Fibroblast of peridontal ligament (primary cell): ENCODE measurements at regions not wholly inside any gene's neighbourhood (a gene's known extent, or its start where the extent isn't known, plus 50 kb on each side); places are given as distances from the start of the nearest gene placed in this dataset.

ENCODE experiments used
- DNase-seq: peaks from one replicate; pipeline ENCODE4 v3.0.0-alpha.2; 2010; ENCODE audit errors: extremely low read depth

- no peak for DNase-seq
These were observed 279.9 kb upstream of the B3GAT1 start for GRCh38 chr11:134691985-134692384.

DNA sequence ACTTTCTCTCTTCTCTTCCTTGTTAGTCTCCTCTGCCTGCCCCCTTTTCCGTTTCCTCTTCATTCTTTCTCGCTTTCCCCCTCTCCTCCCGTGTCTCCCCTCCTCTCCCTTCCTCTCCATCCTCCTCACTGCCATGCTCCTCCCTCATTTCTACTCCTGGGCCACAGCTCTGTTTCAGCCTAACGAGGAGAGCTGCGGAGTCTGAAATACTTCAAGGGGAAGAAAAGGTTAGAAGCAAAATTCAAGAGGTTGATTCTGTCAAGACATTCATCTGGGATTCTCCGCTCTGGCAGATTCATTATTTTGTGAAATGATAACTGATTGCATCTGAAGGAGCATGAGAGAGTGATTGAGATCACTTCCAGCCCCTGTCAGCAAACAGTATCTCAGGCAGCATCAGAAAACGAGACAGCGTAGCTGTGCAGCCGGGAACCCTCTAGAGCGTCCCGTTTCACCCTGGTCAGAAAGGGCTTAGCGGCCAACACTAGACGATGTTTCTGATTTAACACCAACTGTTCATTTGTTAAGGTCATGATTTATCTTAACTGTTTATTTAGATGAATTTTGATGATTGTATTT lies 279.3 kb upstream of the B3GAT1 start:
- no peak for DNase-seq

DNA sequence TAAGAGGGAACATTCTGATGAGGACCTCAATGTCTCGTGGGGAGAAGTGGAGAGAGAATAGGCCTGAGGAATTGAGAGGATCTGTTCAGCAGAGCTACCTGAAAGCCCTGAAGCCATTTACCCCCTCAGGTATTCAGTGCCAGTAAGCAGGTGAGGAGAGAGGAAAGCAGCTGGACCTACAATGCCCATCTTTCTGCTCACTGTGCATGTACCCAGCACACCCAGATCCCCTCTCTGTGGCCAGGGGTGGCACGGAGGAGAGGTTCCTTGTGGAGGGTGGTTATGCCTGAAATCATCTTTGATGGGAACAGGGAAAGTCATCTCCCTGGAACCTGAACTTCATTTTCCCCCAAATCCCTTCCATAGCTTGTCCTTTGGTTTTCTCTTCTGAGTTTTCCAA lies 277.8 kb upstream of the B3GAT1 start:
- DNase-seq, result no peak

DNA sequence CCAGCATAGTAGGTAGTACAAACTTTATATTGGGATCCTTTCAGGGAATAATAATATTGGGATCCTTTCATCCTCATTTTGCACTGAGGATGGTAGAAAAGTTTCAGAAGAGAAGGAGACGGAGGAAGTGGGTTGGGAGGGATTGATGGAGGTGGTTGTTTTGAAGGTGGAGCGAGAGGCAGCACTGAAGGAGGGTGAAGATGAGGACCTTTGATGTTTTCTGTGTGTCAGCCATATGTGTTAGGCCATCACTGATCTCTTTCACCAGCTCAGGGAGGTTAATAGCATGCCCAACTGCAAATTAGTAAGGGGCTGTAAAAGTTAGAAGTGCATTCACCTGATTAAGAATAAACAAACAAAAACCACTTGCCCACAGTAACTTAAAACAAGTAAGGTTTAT lies 275.5 kb upstream of the B3GAT1 start:
- no peak for DNase-seq

DNA sequence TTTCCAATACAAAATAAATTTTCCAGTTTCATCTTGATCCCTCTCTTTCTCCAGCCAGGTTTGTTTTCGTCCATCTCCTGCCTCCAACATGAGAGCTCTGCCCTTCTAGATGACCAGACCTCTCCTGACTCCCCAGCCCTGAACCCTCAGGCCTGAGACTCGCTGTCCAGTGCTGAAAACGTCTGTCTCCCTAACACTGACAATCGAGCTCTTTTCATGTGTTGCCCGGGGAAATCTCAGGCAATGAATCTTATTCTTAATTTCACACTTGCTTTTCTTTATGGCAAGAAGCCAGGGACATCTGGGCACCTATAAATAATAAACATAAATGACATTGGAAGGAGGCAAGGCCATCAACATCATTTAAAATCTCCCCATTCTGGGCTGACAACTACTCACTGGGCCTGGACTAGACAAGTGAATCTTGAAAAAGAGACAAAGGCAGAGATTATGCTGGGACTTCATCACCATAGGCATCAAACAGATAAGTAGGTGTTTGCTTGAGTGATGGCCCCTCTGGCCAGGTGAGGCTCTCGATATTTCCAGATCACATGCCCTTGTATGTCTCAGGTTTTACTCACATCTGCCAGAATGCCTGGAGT lies 274.5 kb upstream of the B3GAT1 start:
- DNase-seq, result no peak

- DNase-seq, result no peak
These were observed 273.8 kb upstream of the B3GAT1 start for GRCh38 chr11:134685793-134686380.

DNA sequence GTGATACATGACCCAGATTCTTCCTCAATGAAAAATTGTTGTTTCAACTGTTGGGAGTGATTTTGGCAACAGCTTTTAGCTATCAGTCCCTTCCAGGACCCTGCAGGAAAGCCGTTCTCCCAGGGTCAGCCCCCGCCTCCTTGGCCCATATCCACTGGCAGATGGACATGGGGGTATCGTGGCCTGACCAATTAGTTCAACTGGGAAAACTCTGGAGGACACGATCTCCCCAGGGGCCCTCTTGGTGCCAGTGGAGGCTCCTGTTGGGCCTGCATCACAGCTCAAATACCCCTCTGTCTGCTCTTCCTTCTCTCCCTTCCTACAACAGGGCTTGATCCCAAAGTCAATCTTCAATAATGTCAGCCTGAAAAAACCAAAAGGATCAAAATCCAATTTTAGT lies 272.5 kb upstream of the B3GAT1 start:
- no peak for DNase-seq

GRCh38 chr11:134683860-134684259 lies 271.8 kb upstream of the B3GAT1 start:
- no peak for DNase-seq

DNA sequence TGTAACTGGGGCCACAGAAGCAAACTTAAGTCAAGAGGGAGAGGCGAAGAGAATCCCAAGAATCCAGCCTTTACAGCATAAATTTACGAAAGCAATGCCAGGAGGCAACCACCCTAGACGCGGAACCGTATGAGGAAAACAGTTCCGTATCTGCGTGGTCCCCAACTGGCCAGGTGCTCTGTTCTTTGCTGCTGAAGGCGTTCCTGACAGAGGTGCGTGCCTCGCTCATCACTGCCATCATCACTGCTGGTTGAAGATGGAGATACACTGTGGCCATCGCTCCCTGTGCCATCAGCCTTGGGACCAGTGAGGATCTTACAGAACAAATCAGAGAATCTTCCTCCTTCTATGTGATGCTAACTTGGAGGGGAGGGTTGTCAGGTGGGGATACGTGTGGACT lies 270.5 kb upstream of the B3GAT1 start:
- DNase-seq, result no peak

DNA sequence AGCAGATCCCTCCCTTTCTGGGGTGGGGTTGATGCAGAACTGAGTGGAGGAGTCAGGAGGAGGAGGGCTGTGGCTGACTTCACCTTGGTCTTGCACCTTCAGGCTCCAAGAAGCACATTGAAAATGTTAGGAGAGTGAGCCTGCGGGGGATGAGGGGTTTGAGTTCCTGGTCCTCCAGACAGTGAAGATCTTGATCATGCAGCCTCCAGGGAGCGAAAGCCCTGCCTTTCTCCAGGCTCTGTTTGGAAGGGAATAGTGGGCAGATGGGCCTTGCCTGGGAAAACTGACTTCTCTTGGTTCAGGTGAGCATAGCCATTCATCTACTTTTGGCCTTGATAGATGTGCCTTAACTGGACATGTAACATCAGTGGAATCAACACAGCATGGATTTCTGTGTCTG lies 267.6 kb upstream of the B3GAT1 start:
- no peak for DNase-seq

DNA sequence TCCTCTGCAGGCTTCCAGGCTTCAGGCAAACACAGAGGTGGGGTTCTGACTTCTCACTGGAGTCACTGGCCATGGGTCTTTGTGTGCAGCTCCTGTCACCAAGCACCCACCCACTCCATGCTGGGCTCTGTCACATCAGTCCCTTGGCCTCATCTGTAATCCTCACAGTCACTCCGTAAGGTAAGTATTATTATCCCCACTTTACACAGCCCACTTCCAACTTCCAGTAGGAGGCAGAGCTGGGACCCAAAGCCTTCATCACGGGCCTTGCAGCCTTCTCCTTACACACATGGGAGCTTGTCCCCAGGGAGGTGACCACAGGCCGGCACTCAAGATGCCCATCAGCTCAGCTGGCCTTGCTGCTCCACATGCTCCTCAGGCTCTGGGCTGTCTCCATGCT lies 266.7 kb upstream of the B3GAT1 start:
- DNase-seq, result no peak

GRCh38 chr11:134677891-134678551 lies 266.0 kb upstream of the B3GAT1 start:
- no peak for DNase-seq

GRCh38 chr11:134677397-134677822 lies 265.4 kb upstream of the B3GAT1 start:
- no peak for DNase-seq

DNA sequence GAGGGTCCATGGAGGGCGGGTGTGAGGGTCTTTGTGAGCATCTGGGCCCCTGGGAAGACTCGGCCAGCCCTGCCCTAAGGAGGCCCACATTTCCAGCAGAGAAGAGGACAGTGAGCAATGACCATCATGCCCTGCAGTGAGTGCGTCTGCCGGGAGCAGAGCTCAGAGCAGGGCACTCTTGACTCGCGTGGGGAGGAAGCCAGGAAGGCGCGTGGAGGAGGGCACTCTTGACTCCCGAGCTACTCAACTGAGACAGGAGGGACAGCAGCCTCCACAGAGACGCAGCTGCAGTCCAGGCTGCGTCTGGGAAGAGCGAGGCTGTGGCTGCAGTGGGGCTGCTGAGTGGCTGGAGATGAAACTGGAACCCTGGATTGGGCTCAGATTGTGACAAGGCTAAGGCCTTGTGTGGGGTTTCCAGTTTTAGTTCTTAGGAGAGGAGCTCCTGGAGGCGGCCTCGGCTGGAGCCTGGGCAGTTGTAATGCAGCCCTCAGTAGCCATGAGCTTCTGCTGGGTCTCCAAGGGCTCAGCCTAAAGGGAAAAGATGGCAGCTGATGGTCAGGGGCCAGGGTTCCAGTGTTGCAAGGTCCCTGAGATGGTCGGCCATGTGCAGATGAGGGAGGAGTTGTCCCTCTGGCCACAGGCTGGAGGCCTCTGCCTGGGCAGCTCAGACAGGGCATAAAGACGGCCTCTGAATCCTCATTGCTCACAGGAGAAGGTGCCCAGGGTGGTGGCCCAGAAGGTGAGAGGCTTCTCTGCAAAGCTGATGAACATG lies 264.7 kb upstream of the B3GAT1 start:
- no peak for DNase-seq

- no peak for DNase-seq
These were observed 263.9 kb upstream of the B3GAT1 start for GRCh38 chr11:134675983-134676382.

DNA sequence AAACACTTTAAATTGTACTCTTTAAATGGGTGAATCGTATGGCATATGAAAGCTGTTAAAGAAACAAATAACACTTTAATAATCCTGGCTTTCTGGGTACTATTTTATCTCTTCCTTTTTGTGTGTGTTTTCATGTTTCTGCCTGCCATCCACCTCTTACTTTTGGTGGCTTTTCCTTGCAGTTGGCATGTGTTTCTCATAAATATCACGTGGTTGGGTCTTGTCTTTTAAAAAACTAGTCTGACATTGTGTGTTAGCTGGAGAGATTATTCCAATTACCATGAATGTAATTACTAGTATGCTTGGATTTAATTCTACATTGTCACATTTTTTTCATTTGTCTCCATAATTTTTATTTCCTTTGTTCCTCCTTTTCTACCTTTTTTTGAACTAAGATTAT lies 262.9 kb upstream of the B3GAT1 start:
- no peak for DNase-seq

DNA sequence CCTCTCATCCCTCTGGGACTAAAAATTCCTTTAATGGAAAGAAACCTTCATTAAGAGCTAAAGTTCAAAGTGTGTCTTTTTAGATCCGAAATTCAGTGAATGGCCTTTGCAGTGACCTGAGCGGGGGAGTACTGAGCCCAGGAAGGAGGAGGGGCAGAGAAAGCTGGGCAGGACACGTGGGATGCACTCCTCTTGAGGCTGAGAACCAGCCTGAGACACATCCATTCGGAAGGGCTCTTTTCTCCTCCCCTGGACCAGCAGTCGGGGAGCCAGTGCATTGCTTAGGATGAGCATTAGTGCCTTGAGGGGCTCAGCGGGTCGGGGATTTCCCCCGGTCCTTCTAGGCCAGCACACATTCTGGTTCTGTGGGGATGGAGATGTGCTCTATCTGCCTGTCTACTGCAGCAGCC lies 258.9 kb upstream of the B3GAT1 start:
- no peak for DNase-seq

GRCh38 chr11:134670247-134670782 lies 258.3 kb upstream of the B3GAT1 start:
- no peak for DNase-seq

DNA sequence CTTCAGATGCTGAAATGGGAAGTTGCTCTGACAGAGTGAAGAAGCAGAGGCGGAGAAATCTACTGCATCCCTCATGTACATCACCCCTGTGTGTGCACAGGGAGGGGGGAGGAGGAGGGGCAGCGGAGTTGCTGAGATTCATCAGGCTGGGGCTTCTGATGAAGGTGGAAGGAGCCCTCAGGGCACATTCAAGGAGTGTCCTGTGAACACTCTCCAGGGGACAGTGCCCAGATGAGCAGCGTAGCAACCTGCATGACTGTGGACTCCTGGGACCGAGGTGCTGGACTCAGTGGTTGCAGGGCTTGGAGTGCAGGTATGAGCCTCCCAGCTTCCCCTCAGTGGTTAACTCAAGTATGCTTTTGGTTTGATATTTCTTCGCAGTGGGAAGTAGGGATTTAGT lies 257.8 kb upstream of the B3GAT1 start:
- DNase-seq, result no peak

GRCh38 chr11:134668796-134669195 lies 256.8 kb upstream of the B3GAT1 start:
- DNase-seq, result no peak

- DNase-seq, result no peak
These were observed 256.0 kb upstream of the B3GAT1 start for GRCh38 chr11:134668076-134668475.

GRCh38 chr11:134667505-134667904 lies 255.5 kb upstream of the B3GAT1 start:
- DNase-seq, result no peak
